ENCODE measurements at regions not wholly inside any gene's neighbourhood (a gene's known extent, or its start where the extent isn't known, plus 50 kb on each side); places are given as distances from the start of the nearest gene placed in this dataset.

GRCh38 chr10:32146166-32146565 is 89.9 kb upstream of the KIF5B start:
- no peak for TF ChIP-seq CTCF (IDR thresholded peaks at IDR 0.05)
- peaks cover 8% of the 10 kb centered on the region for H3K4me1 ChIP-seq
- no peak overlapping the region for H3K27ac ChIP-seq
- H3K4me3 ChIP-seq: no peak overlapping the region
- H3K27me3 ChIP-seq (ENCODE audit: low read depth): no peaks in the 10 kb centered on the region
- ATAC-seq: no peak
- H3K36me3 ChIP-seq: no peaks in the 10 kb centered on the region
- no peaks in the 10 kb centered on the region for H3K9me3 ChIP-seq
- DNase-seq: no peak
- intact Hi-C loops (cut with DNase I): no loop called here

GRCh38 chr10:32144817-32145688 is 88.8 kb upstream of the KIF5B start:
- TF ChIP-seq CTCF (IDR thresholded peaks at IDR 0.05): no peak
- no peak for ATAC-seq
- DNase-seq: no peak
- H3K27me3 ChIP-seq (ENCODE audit: low read depth): no peaks in the 10 kb centered on the region
- no peak overlapping the region for H3K27ac ChIP-seq
- no peak overlapping the region for H3K4me3 ChIP-seq
- peaks cover 14% of the 10 kb centered on the region for H3K4me1 ChIP-seq
- H3K9me3 ChIP-seq: no peaks in the 10 kb centered on the region
- no peaks in the 10 kb centered on the region for H3K36me3 ChIP-seq
- intact Hi-C loops (cut with DNase I): no loop called here

- ATAC-seq: no peak
- no peaks in the 10 kb centered on the region for H3K36me3 ChIP-seq
- H3K27ac ChIP-seq: no peak overlapping the region
- H3K4me3 ChIP-seq: no peak overlapping the region
- TF ChIP-seq CTCF (IDR thresholded peaks at IDR 0.05): no peak
- H3K9me3 ChIP-seq: no peaks in the 10 kb centered on the region
- H3K27me3 ChIP-seq (ENCODE audit: low read depth): no peaks in the 10 kb centered on the region
- peaks cover 25% of the 10 kb centered on the region for H3K4me1 ChIP-seq
- intact Hi-C loops (cut with DNase I): no loop called here
- no peak for DNase-seq
These were observed 87.2 kb upstream of the KIF5B start for GRCh38 chr10:32143302-32143847.

- Histone ChIP-seq H3K4me3 (no peak overlapping the region), H3K4me1 (peaks cover 25% of the 10 kb centered on the region), H3K36me3 (no peaks in the 10 kb centered on the region), H3K27ac (no peak overlapping the region), H3K9me3 (no peaks in the 10 kb centered on the region), H3K27me3 (ENCODE audit: low read depth) (no peaks in the 10 kb centered on the region)
- DNase-seq (no peak), ATAC-seq (no peak)
- intact Hi-C loops (cut with DNase I): no loop called here
- no peak for TF ChIP-seq CTCF (IDR thresholded peaks at IDR 0.05)
These were observed 86.4 kb upstream of the KIF5B start for GRCh38 chr10:32142646-32143045.

- TF ChIP-seq CTCF (IDR thresholded peaks at IDR 0.05): no peak
- Histone ChIP-seq H3K9me3 (no peaks in the 10 kb centered on the region), H3K4me3 (no peak overlapping the region), H3K4me1 (peaks cover 25% of the 10 kb centered on the region), H3K27me3 (ENCODE audit: low read depth) (no peaks in the 10 kb centered on the region), H3K36me3 (no peaks in the 10 kb centered on the region), H3K27ac (peak overlapping the region; percentile 51)
- peak in 1 of 2 donors; percentile 7 for ATAC-seq
- DNase-seq: no peak
- intact Hi-C loops (cut with DNase I): no loop called here
These were observed 85.0 kb upstream of the KIF5B start for GRCh38 chr10:32141018-32141807.
